Esophagus mucosa (tissue), 1 donor: ENCODE measurements at regions not wholly inside any gene's neighbourhood (a gene's known extent, or its start where the extent isn't known, plus 50 kb on each side); places are given as distances from the start of the nearest gene placed in this dataset.
A peak's percentile ranks its signal among the peaks of the same experiment; 100 is the strongest.

Source experiments
- ATAC-seq: fragments of 200-7000 bp; cut with Tn5 transposase; one replicate; pipeline ENCODE4 v1.9.1; 2020
- donor health status: DM: yes; HTN: yes; CAD: no.

DNA sequence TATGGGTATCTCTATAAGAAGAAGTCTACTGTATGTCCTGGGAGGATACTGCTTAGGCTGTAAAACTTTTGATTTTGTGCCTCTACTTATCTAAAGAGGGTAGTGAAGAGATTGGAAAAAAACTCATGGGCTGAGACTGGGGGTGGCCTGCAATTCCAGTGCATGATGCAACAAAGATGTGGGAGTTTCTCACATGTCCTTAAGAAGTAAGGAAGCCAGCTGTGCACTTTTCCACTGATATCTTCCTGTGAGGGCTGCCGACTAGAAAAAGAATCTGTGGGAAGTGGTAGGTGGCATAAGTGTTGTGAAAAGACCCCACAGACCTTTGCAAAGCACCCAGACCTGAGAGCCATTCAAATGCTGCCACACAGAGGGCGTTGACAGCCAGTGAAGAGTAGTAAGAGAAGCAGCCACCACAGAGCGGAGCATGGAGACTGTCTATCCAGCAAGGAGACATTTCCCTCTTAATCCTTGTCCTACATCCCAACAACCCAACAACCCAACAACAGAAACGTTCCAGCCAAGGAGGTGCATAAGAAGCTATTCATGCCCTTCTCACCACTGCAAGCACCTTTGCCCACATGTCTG is 65.1 kb downstream of the PFDN4 start:
- ATAC-seq: no peak

DNA sequence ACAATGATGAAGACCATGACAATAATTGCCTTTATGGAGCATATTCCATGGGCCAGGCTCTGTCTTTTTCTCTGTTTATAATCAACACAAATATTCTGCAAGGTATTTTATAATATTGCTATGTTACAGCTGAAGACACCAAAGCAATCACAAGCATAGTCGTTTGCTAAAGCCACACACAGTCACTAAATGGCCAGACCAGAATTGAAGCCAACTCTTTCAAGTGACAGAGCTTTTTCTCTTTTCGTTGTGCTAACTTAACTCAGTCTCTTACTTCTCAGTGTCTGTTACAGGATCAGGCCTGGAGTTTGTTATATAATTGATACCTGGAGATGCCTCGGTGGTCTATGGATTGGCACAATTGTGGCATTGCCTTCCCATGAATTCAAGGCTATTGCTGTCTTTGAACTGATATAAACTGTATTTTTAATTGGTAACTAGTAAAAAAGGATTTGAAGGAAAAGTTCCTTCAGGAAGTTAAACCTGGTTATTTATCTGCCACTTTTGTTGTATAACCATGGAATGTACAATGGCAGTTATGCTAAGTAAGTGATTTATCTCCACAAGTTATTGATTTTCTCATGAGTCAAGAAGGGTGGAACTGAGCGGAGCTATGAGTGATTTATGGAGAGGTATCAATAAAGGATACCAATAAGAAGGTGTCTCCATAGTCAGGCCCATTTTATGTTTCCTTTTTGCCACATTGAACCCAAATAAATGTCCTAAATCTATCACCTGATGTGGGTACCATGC is 67.6 kb downstream of the PFDN4 start:
- ATAC-seq: no peak

DNA sequence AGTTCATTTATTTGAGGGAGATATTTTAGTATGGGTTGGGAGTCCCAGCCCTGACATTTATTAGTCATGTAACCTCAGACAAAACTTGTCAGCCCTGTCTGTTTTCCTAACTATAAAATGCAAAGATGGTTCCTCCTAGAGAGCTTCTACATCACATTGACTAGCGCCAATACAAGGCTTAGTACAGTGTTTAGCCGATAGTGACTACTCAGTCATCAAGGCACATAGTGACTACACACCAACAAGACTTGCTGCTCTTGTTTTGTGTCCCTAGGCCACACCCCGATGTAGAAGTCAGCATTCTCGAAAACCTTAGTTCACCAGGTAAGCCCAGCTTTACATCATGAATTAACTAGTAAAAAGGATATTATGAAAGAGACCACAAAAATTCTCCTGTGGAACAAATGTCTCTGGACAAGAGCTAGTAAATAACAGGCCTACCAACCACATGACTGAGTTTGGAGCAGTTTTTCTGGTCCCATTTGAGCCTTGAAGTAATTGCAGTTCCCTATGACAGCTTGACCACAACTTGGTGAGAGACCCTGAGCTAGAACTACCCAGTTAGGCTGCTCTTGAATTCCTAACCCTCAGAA is 68.8 kb downstream of the PFDN4 start:
- peak; percentile 99 for ATAC-seq

DNA sequence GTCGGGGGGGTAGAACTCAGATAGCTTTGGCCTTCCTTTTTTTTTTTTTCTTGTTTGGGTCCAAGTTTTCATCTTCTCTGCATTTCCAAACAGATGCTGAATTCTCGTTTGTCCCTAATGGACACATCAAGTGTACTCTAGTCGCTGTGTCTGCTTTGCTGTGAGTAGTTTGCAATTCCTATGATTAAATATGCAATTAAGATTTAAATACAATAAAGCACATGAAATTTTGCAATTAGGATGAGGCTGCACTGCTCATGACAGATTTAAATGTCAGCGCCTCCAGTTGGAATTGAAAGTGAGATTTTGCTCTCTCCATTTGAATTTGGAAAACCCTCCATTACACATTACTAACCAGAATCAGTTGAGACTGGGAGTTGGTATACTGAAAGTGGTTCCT is 70.4 kb downstream of the PFDN4 start:
- ATAC-seq: no peak

DNA sequence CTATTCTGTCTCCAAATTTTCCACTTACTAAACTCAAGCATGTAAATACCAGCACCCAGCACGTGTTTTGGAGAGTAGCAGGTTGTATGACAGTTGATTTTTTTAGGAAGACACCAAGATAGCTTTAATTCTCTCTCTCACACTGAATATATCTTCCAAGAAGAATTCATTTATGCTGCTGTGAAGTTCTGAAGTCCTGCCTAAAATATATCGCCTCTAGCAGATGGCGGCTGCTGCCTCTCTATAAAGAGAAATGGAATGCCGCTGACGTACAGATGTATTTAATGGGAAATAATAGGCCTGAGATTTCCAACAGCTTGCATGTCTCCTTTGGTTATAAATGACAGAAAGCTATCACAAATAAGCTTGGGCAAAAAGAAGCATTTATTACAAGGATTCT is 74.7 kb downstream of the PFDN4 start:
- ATAC-seq: no peak

DNA sequence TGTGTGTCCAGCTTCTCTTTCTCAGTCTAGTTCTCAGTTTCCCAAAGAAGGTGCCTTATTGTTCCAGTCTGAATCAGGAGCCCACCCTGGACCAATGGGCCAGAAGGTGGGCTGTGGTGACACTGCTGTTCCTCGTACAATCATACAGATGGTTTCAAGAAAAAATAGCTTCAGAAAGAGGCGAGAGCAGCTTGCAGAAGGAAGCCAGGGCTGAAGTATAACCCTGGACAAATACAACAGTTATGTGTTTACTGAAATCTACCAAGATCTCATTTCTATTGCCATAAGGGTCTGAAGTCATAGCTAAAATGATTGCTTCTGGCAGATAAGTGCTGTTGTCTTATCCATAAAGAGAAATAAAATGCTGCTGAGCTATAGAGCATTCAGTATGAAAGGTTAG is 75.4 kb downstream of the PFDN4 start:
- no peak for ATAC-seq

DNA sequence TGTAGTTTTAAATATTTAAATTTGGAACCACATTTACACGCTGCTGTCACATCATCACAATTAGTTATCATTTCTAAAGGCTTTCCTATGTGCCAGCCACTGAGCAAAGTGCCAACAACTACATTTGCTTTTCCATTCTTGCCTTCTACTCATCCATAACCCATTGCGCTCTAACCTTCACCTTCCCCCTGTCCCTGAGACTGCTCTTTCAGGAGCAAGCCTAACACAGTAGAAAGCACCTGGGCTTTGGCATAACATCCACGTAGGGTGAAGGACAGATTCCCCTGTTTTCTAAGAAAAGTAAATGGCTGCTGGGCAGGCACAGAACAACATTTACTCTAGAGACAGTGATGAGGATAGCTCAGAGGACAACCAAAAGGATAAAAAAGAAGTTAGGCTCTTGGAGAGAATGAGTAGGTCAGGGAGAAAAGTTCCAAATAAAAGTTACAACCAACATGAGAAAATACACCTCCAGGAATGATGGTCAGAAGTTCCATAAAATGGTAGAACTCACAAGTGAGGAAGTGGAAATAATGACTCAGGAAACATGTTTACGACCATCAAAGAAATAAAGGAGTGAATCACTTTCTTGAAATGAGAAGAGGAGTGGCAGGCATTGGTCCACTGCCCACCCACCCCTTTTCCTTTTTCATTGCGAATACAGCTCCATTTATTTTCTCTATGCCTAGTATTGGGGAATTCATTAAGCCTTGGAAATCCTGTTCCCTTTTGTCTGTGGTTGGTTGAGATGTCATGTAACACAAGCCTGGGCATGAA is 77.2 kb downstream of the PFDN4 start:
- no peak for ATAC-seq

DNA sequence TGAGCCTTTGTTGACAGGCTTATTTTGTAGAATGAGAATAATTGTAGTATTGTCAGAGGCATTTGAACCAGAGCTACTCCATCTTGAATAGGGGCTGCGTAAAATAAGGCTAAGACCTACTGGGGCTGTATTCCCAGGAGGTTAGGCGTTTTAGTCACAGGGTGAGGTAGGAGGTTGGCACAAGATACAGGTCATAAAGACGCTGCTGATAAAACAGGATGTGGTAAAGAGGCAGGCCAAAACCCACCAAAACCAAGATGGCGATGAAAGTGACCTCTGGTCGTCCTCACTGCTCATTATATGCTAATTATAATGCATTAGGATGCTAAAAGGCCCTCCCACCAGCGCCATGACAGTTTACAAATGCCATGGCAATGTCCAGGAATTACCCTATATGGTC is 82.7 kb downstream of the PFDN4 start:
- ATAC-seq: no peak

DNA sequence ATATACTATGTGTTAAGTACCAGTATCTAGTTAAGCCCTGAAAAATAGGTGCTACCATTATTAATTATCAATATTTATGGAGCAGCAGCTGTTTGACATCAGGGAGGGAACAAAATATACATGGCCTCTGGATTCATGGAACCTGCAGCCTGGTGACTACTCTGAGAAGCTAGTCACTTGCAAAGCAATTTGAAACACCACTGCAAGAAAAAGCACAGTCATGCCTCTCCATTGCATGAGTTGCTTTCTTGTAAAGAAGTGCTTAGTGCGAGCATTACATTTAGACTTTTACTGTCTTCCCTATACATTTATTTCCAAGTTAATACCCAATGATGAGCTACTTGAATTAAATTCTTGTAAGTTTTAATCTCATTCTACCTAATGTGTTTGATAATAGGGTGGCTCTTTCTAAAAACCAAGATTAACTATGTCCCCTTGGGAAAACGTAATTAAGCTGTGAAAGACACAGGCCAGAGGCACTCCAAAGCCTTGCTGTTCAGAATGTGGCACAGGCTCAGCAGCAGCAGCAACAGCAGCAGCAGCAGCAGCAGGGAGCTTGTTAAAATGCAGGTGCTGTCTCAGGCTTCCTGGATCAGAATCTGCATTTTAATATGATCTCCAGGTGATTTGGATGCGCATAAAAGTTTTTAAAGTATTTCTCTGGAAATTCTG is 83.6 kb downstream of the PFDN4 start:
- no peak for ATAC-seq

DNA sequence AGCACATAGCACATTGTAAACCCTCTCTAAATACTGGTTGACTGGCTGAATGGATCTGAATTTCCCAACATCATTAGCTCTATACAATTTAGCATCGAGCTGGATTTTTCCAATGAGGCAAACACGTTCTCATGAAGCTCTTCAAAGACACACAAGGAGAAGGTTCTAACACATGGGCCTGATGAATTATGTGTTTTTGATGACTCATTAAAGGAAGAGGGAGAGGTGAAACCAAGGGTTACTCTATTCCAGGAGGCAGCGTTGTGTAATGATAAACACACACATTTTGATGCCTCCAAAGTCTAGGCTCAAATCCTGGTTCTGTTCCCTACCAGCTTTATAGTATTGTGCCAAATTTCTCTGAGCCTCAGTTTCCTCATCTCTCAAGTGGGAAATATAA is 84.3 kb downstream of the PFDN4 start:
- ATAC-seq: peak; percentile 77

DNA sequence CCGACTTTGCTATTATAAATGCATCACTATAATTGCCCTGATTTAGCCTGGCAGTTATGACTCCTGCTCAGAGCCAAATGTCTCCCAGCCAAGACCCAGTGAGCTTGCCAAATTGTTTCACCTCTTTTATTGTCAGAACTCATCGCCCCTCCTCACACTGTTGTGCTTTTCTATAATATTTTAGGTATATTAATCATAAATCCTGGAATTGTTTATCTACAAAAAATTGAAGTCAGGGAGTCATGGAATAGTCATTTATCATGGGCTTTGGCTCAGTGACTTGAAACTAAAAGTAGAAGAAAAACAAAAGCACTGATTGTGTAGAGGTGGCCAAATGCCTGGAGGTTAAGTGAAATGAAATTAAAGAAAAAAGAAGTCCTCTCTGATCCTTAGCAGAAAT is 85.6 kb downstream of the PFDN4 start:
- ATAC-seq: no peak

DNA sequence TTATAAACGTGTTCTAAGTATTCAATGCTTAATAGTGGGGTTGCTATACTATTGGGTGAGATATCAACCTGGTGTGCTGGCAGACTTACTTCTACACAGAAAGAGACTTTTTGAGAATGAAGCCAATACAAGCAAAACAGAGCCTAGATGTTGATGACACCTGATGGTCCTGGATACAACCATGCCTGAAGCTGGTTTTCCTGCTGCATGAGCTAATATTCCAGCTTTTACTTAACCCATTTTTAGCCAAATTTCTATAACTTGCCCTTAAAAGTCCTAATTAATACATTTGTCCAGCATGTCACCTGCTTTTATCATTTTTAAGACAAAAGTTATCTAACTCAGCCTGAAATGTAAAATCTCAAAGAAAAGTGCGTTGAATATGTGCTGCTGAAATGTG is 86.2 kb downstream of the PFDN4 start:
- no peak for ATAC-seq

DNA sequence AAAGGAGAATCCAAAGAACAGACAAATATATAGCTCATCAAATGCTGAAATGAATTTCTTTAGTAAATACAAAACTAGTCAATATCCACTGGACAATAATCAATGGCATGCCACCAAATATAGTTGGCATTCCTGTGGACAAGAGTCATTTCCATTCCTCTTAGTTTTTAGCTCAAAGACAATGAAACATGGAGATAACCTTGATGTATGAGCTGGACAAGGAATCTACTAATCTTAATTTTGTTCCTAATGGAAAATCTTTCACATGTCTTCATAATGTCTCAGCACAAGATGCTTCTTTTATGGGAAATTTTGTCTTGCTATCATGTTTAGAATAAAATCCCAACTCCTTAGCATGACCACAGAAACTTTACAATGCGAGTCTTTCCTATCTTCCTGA is 87.8 kb downstream of the PFDN4 start:
- no peak for ATAC-seq

DNA sequence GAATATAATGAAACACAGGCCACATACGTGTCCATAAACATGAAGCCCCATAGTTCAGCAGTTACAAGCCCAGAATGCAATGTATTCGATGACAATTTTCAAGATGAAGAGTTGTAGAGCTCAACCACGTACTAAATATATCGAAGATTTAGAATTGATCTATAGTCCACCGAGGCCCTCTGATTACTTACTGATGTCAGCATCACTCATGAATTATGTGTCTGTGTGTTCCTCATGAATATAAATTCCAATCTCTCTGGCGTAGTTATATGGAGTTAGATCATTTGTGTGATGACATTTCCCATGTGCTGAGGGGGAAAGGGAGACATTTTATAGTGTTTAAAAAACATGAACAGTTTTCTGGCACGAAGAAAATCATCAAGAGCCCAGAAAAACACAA is 97.5 kb downstream of the PFDN4 start:
- no peak for ATAC-seq

DNA sequence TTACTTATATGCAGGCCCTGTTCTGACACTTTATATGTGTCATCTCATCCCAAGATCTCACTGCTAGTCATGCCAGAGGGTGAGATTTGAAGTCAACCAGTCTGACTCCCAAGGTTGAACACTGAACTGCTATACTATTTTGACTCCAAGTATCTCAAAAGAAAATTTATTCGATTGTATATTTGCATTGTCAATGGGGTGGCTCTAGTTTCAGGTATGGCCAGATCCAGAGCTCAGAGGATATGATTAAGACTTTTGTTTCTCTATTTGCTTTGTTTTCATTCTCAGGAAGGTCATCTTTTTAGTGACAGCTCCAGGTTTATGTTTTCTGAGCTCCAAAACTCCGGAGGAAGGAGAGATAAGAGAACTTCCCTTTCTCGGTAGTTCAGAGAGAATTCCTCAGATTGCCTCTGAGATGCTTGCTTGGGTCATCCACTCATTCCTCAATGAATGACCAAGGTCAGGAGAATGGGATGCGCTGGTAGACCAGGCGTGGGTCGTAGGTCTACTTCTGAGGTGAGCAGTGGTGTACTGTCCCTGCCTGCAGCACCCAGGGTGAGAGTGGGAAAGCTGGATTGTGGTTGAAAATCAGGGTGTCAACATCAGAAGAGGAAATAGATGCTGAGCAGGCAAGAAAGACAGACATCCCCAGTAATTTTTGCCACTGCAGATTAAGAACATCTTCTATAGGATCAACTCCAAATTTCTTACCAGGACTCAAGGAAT is 99.3 kb downstream of the PFDN4 start:
- ATAC-seq: no peak

DNA sequence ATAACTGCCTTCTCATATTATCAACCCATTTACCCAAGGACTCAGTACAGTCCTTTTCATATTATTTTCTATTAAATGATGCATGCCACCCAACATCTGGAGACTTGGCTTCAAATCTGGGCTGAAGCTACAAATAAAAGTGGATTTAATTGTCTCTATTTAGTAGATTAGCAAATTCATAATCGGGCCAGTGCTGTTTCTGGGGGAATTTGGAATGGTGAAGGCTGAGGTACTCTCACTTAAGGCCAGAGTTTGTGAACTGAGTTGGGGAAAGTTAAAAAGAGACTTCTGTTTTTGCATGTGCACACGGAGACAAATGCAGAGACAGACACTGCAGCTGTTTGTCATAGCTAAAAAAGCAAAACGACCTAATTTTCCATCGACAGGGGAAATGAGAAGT is 100.9 kb downstream of the PFDN4 start:
- no peak for ATAC-seq

DNA sequence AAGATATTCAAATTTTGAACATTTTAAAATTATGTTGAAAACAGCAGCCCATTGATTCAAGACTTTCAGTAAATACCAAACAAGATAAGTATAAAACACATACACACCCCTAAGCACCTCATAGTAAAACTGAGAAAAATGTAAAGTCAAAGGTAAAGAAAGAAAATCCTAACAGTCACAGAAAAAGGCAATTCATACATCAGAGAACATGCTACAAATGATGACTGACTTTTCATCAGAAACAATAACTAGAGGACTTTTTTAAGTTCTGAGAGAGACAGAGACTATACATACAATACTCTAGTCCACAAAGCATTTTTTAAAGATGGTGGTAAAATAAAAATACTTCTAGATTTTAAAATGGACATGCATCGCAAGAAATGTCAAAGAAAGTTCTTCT is 111.0 kb downstream of the PFDN4 start:
- ATAC-seq: no peak

DNA sequence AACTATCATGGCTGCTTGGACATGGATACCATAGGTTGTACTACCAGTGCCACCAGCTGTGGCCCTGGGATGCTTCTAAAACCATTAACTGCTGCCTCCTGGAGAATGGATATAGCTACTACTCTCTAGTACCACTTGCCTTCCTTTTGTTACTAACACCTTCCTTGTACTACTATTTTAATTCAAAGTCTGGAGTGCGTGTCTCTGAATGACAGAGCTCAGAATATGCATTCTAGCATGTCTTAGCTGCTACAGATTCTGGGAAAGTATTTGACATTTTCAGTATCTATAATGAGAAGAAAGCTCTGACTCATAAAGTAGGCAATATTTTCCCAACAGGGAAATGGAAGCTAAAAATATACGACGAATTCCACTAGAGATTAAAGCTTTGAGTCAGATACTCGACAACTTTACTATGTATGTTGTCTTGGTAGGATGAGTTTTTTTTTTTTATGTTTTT is 112.3 kb downstream of the PFDN4 start:
- ATAC-seq: no peak

DNA sequence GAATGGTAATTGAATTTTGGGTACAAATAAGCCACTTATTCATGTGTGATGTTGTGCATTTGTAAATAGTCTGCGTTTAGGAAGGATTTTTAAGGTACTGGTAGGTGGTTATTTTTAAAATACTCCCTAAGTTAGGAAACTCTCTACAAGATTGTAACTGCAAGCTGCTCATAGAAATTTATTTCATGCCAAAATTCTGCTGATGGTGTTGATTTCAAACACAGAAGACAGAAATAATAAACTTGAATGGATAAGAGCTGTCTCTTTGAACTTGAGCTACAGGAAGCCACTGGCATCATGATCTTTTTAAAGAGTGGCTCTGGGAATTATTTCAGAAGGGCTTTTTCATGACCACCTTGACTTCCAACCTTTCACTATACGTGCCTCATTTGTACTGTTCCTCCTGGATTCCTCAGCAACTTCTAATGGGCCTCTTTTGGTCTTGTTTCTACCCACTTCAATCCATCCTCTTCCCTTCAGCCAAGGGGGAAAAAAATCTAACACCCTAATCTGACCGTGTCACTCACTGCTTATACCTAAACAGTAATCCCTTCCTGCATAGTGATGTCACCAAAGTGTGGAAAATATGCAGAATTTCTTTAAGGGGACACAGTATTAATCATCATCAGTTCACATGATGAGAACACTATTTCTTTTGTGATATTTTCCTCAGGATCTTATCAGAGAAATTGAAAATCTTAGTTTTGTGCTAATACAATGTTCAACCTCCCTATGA is 113.6 kb downstream of the PFDN4 start:
- ATAC-seq: no peak

DNA sequence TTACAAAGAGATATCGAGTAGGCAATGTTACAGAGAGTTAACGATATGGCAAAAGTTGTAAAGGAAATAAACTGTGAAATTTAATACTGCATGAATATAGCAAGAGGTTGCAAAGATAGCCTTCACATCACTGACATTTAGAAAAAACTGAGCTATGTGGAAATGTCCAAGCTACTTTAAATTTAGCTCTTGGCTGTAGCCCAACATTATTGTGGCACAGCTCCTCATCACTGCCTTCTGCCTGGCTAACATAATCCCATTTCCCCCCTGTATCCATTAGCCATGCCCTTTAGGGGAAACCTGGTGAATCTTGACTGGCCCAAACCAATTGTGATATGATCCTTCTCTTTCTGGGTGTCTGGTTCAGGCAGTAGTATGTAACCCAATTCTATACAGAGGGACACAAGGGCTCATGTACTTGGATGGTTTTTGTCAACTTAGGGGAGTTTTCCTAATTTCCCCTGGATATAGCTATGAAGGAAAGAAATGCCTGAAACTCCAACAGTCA is 115.4 kb downstream of the PFDN4 start:
- no peak for ATAC-seq

DNA sequence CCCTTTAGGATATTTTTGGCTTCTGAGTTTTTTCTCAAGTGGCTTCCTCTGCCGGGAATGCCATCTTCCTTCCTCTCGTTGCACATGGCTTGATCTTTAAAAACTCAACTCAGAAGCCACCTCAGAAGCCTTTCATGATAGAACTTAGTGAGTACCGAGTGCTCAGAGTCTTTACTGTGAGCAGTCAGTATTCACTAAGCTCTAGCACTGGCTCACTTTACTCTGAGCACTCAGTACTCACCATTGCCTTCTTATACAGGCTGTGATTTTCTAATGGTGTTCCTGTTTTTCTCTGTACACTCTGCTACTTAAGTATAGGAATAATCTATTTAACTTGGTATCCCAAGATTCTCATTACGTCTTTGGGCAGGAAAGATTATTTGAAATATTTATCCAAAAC is 116.2 kb downstream of the PFDN4 start:
- ATAC-seq: no peak
